MM.1S (cell line): ENCODE measurements at regions not wholly inside any gene's neighbourhood (a gene's known extent, or its start where the extent isn't known, plus 50 kb on each side); places are given as distances from the start of the nearest gene placed in this dataset.

Experiments
- DNase-seq: peaks from one replicate; pipeline ENCODE4 v3.0.0-alpha.2; 2015
- H2AFZ ChIP-seq: fragments of 300-600 bp; sonication (generic); 2 replicates; pipeline ENCODE4 v1.6.0; 2016; ENCODE audit warnings: antibody characterized with exemption, low read length
- H3F3A ChIP-seq: fragments of 300-600 bp; sonication (generic); 2 replicates; pipeline ENCODE4 v1.6.1; 2016; ENCODE audit warnings: mild to moderate bottlenecking, antibody characterized with exemption, low read length, moderate library complexity, mixed read lengths; ENCODE audit not compliant: insufficient read depth
- H3K27ac ChIP-seq: fragments of 300-600 bp; sonication (generic); 2 replicates; pipeline ENCODE4 v1.5.1; 2016; ENCODE audit warnings: mild to moderate bottlenecking, low read length
- H3K27me3 ChIP-seq: fragments of 300-600 bp; sonication (generic); replicated peaks from 2 replicates; pipeline ENCODE4 v1.6.0; 2016; ENCODE audit warnings: low read length; ENCODE audit not compliant: insufficient read depth
- H3K36me3 ChIP-seq: fragments of 300-600 bp; sonication (generic); replicated peaks from 2 replicates; pipeline ENCODE4 v1.6.1; 2016; ENCODE audit warnings: mild to moderate bottlenecking, low read length, mixed read lengths; ENCODE audit not compliant: insufficient read depth
- H3K4me1 ChIP-seq: fragments of 300-600 bp; sonication (generic); 2 replicates; pipeline ENCODE4 v1.6.1; 2016; ENCODE audit warnings: low read length, mixed read lengths
- H3K4me2 ChIP-seq: fragments of 300-600 bp; sonication (generic); 2 replicates; pipeline ENCODE4 v1.6.0; 2016; ENCODE audit warnings: low read depth, low read length
- H3K4me3 ChIP-seq: fragments of 300-600 bp; sonication (generic); 2 replicates; pipeline ENCODE4 v1.5.1; 2016; ENCODE audit warnings: low read length, mixed read lengths
- H3K79me2 ChIP-seq: fragments of 300-600 bp; sonication (generic); 2 replicates; pipeline ENCODE4 v1.6.1; 2016; ENCODE audit warnings: mixed run types, low read length, mixed read lengths
- H3K9ac ChIP-seq: fragments of 300-600 bp; sonication (generic); 2 replicates; pipeline ENCODE4 v1.6.1; 2016; ENCODE audit warnings: low read length, mixed read lengths
- H3K9me2 ChIP-seq: fragments of 300-600 bp; sonication (generic); replicated peaks from 2 replicates; pipeline ENCODE4 v1.6.1; 2016; ENCODE audit warnings: mild to moderate bottlenecking, low read length, mixed read lengths; ENCODE audit not compliant: insufficient read depth
- H3K9me3 ChIP-seq: fragments of 300-600 bp; sonication (generic); replicated peaks from 2 replicates; pipeline ENCODE4 v1.6.1; 2016; ENCODE audit warnings: mild to moderate bottlenecking, low read length, mixed read lengths; ENCODE audit not compliant: insufficient read depth
- H4K20me1 ChIP-seq: fragments of 300-600 bp; sonication (generic); 2 replicates; pipeline ENCODE4 v1.6.1; 2016; ENCODE audit warnings: mild to moderate bottlenecking, low read length, moderate library complexity, mixed read lengths; ENCODE audit not compliant: insufficient read depth
- EZH2 ChIP-seq: fragments of 300-600 bp; sonication (generic); optimal IDR thresholded peaks from 2 replicates; pipeline ENCODE3; 2017; ENCODE audit warnings: low read depth, mild to moderate bottlenecking, antibody characterized with exemption, low read length, mixed read lengths
- EZH2phosphoT487 ChIP-seq: fragments of 300-600 bp; sonication (generic); IDR thresholded peaks from 2 replicates; pipeline ENCODE4 v1.6.1; 2018; ENCODE audit warnings: antibody characterized with exemption, low read length
- TF ChIP-seq, protein P1 (sequence below): fragments of 300-600 bp; sonication (generic); IDR thresholded peaks from 2 replicates; pipeline ENCODE4 v1.5.1; 2016; ENCODE audit warnings: antibody characterized with exemption, low read length, mixed read lengths

- Histone ChIP-seq H3K4me3 (no peak overlapping the region), H3K4me2 (no peak overlapping the region), H3K4me1 (no peaks in the 10 kb centered on the region), H3F3A (no peaks in the 10 kb centered on the region), H3K27ac (no peak overlapping the region), H3K36me3 (no peaks in the 10 kb centered on the region), H3K9me2 (no peaks in the 10 kb centered on the region), H3K27me3 (no peaks in the 10 kb centered on the region), H2AFZ (no peak overlapping the region), H3K9ac (no peak overlapping the region), H4K20me1 (no peaks in the 10 kb centered on the region), H3K79me2 (no peaks in the 10 kb centered on the region), H3K9me3 (no peaks in the 10 kb centered on the region)
- TF ChIP-seq EZH2phosphoT487 (no peak), EZH2 (no peak)
- TF ChIP-seq, protein P1, sequence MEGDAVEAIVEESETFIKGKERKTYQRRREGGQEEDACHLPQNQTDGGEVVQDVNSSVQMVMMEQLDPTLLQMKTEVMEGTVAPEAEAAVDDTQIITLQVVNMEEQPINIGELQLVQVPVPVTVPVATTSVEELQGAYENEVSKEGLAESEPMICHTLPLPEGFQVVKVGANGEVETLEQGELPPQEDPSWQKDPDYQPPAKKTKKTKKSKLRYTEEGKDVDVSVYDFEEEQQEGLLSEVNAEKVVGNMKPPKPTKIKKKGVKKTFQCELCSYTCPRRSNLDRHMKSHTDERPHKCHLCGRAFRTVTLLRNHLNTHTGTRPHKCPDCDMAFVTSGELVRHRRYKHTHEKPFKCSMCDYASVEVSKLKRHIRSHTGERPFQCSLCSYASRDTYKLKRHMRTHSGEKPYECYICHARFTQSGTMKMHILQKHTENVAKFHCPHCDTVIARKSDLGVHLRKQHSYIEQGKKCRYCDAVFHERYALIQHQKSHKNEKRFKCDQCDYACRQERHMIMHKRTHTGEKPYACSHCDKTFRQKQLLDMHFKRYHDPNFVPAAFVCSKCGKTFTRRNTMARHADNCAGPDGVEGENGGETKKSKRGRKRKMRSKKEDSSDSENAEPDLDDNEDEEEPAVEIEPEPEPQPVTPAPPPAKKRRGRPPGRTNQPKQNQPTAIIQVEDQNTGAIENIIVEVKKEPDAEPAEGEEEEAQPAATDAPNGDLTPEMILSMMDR, result no peak
- DNase-seq, result no peak
These were observed 654.1 kb downstream of the PTPRC start for GRCh38 chr1:199292896-199293295.

- Histone ChIP-seq H3K9me2 (no peaks in the 10 kb centered on the region), H3K36me3 (no peaks in the 10 kb centered on the region), H3K4me1 (no peaks in the 10 kb centered on the region), H3F3A (no peaks in the 10 kb centered on the region), H3K4me2 (no peak overlapping the region), H3K79me2 (no peaks in the 10 kb centered on the region), H2AFZ (no peak overlapping the region), H3K9me3 (no peaks in the 10 kb centered on the region), H3K27ac (no peak overlapping the region), H3K9ac (no peak overlapping the region), H3K4me3 (no peak overlapping the region), H3K27me3 (no peaks in the 10 kb centered on the region), H4K20me1 (no peaks in the 10 kb centered on the region)
- no peak for DNase-seq
- TF ChIP-seq EZH2phosphoT487 (no peak), EZH2 (no peak)
- TF ChIP-seq, protein P1, result no peak
These were observed 656.3 kb downstream of the PTPRC start for GRCh38 chr1:199295107-199295506.

- no peak for DNase-seq
- TF ChIP-seq, protein P1, result no peak
- TF ChIP-seq EZH2phosphoT487 (no peak), EZH2 (no peak)
These were observed 658.3 kb downstream of the PTPRC start for GRCh38 chr1:199297174-199297573.

GRCh38 chr1:199297887-199298286 is 659.0 kb downstream of the PTPRC start:
- H3K27ac ChIP-seq, result no peak overlapping the region

More at GRCh38 chr1:199297174-199297573, 658.3 kb downstream of the PTPRC start:
- Histone ChIP-seq H3K4me3 (no peak overlapping the region), H4K20me1 (no peaks in the 10 kb centered on the region), H3K9ac (no peak overlapping the region), H3K4me2 (no peak overlapping the region), H3K27me3 (no peaks in the 10 kb centered on the region), H3K4me1 (no peaks in the 10 kb centered on the region), H3K36me3 (no peaks in the 10 kb centered on the region), H3F3A (no peaks in the 10 kb centered on the region), H3K27ac (no peak overlapping the region), H3K79me2 (no peaks in the 10 kb centered on the region), H3K9me2 (no peaks in the 10 kb centered on the region), H3K9me3 (no peaks in the 10 kb centered on the region), H2AFZ (no peak overlapping the region)

More at GRCh38 chr1:199297887-199298286, 659.0 kb downstream of the PTPRC start:
- no peak overlapping the region for H3K9ac ChIP-seq
- H2AFZ ChIP-seq, result no peak overlapping the region
- H3K36me3 ChIP-seq, result no peaks in the 10 kb centered on the region
- no peaks in the 10 kb centered on the region for H3K79me2 ChIP-seq
- no peak for TF ChIP-seq EZH2phosphoT487
- TF ChIP-seq, protein P1, result no peak
- no peak for TF ChIP-seq EZH2
- no peaks in the 10 kb centered on the region for H4K20me1 ChIP-seq
- no peaks in the 10 kb centered on the region for H3K27me3 ChIP-seq
- no peaks in the 10 kb centered on the region for H3K4me1 ChIP-seq
- no peaks in the 10 kb centered on the region for H3K9me3 ChIP-seq
- H3K9me2 ChIP-seq, result no peaks in the 10 kb centered on the region
- DNase-seq, result no peak
- H3K4me3 ChIP-seq, result no peak overlapping the region
- H3F3A ChIP-seq, result no peaks in the 10 kb centered on the region
- no peak overlapping the region for H3K4me2 ChIP-seq
